Prostate gland (tissue), 2 donors: ENCODE measurements at regions not wholly inside any gene's neighbourhood (a gene's known extent, or its start where the extent isn't known, plus 50 kb on each side); places are given as distances from the start of the nearest gene placed in this dataset.

ENCODE experiments used
- POLR2AphosphoS5 ChIP-seq: sonication (generic); formaldehyde crosslinking; IDR thresholded peaks from one replicate; pipeline ENCODE4 v1.6.1; 2017; ENCODE audit warnings: antibody characterized with exemption
- TF ChIP-seq, protein P1 (sequence below), 4 experiments: fragments of 200-600 bp in 2 of 4; fragments of 450-650 bp in 2 of 4; sonication (generic) in 2 of 4; IDR thresholded peaks; 1 replicate in 3 of 4; 2 replicates in 1 of 4; pipeline ENCODE4 v1.5.1; 2016 to 2019; ENCODE audit warnings: antibody characterized with exemption in 4 of 4, mild to moderate bottlenecking in 2 of 4, moderate library complexity in 2 of 4

GRCh38 chr12:65653321-65653720, 171.0 kb upstream of the HMGA2 start:
- TF ChIP-seq, protein P1, sequence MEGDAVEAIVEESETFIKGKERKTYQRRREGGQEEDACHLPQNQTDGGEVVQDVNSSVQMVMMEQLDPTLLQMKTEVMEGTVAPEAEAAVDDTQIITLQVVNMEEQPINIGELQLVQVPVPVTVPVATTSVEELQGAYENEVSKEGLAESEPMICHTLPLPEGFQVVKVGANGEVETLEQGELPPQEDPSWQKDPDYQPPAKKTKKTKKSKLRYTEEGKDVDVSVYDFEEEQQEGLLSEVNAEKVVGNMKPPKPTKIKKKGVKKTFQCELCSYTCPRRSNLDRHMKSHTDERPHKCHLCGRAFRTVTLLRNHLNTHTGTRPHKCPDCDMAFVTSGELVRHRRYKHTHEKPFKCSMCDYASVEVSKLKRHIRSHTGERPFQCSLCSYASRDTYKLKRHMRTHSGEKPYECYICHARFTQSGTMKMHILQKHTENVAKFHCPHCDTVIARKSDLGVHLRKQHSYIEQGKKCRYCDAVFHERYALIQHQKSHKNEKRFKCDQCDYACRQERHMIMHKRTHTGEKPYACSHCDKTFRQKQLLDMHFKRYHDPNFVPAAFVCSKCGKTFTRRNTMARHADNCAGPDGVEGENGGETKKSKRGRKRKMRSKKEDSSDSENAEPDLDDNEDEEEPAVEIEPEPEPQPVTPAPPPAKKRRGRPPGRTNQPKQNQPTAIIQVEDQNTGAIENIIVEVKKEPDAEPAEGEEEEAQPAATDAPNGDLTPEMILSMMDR (IDR thresholded peaks at IDR 0.05), result no peak
- no peak for TF ChIP-seq POLR2AphosphoS5
